Esophagus squamous epithelium (tissue), 5 donors: ENCODE measurements at regions not wholly inside any gene's neighbourhood (a gene's known extent, or its start where the extent isn't known, plus 50 kb on each side); places are given as distances from the start of the nearest gene placed in this dataset.
A peak's percentile ranks its signal among the peaks of the same experiment; 100 is the strongest.

Experiments used
- DNase-seq: peaks from one replicate; lab custom pipeline; 2025; lab: John Stamatoyannopoulos, UW
- H3K27ac ChIP-seq, 4 donors: fragments of 200-600 bp; sonication (generic); one replicate each; pipeline ENCODE4 v1.5.1; 2016 to 2019; ENCODE audit warnings: mild to moderate bottlenecking in 1 of 4
- H3K27me3 ChIP-seq, 4 donors: fragments of 200-600 bp; sonication (generic); 1 replicate in 3 of 4; 2 replicates in 1 of 4; pipeline versions ENCODE4 v1.5.1 to v1.6.0; 2017 to 2021; ENCODE audit warnings: antibody characterized with exemption in 1 of 4
- H3K36me3 ChIP-seq, 3 donors: fragments of 200-600 bp; sonication (generic); one replicate each; pipeline ENCODE4 v1.5.1; 2016 to 2019
- H3K4me1 ChIP-seq, 3 donors: fragments of 200-600 bp; sonication (generic); one replicate each; pipeline ENCODE4 v1.5.1; 2017 to 2019
- H3K4me3 ChIP-seq, 4 donors: fragments of 200-600 bp; sonication (generic); 1 replicate in 3 of 4; 2 replicates in 1 of 4; pipeline ENCODE4 v1.5.1; 2016 to 2019; ENCODE audit warnings: mild to moderate bottlenecking in 2 of 4, moderate library complexity in 1 of 4
- H3K9me3 ChIP-seq, 3 donors: fragments of 200-600 bp; sonication (generic); one replicate each; pipeline ENCODE4 v1.5.1; 2016 to 2019
- POLR2A ChIP-seq, 4 donors: fragments of 450-650 bp; IDR thresholded peaks; one replicate each; pipeline ENCODE4 v1.6.1; 2017; ENCODE audit warnings: antibody characterized with exemption in 4 of 4, mild to moderate bottlenecking in 4 of 4, moderate library complexity in 3 of 4
- WGBS, 2 donors: methylation state at CpG; one replicate each; pipeline ENCODE4 v1.1.5; 2018; 5-methylcytosine and 5-hydroxymethylcytosine counted together
- intact Hi-C: fragments of 100-400 bp; cut with DNase I; formaldehyde crosslinking; loops from one replicate; pipeline ENCODE4 v1.15.0; 2022
- TF ChIP-seq, protein P1 (sequence below), 6 experiments: fragments of 450-650 bp in 4 of 6; fragments of 200-600 bp in 2 of 6; sonication (generic) in 2 of 6; IDR thresholded peaks; one replicate each; pipeline ENCODE4 v1.5.1; 2016 to 2019; ENCODE audit warnings: antibody characterized with exemption in 6 of 6, mild to moderate bottlenecking in 4 of 6, moderate library complexity in 4 of 6
- donor health status: DM: yes; HTN: yes; CAD: no.

DNA sequence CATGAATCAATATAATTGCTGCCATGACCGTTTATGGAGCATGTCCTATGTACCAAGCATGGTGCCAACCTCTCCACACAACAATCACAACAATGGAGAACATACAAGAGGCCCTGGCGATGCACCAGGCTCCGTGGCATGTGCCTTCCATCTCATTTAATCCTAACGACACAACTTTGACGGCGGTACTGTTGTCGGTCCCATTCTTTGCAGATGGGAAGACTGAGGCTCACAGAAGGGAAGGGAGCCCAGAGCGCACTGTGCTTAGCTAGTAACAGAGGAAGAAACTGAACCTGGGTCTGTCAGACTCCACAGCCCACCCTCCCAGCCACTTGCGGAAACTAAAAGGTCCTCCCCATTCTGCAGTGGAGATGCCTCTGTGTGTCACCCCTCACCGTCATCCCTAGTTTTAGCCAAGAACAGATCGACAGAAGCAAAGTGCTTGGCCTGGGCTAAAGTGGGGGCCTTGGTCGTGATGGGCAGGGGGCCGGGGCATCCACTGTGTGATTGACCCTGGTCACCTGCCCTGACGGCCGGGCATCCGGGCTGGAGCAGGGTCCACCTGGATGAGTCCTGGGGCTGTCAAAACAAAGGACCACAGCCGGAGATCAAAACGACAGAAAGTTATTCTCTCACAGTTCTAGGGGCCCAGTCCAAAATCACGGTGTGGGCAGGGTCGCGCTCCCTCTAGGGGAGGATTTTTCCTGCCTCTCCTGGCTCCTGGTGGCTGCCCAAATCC is 183.9 kb downstream of the C16orf95 start:
- H3K27me3 ChIP-seq, result peaks cover 0 to 53% (median 0%) of the 10 kb centered on the region in 4 donors
- H3K27ac ChIP-seq, result peak overlapping the region in 2 of 4 donors; percentile 33 to 49
- H3K4me1 ChIP-seq, result no peaks in the 10 kb centered on the region
- no peaks in the 10 kb centered on the region for H3K36me3 ChIP-seq
- 77 to 80% methylated on average over 9 to 12 of the region's 21 CpGs for WGBS, 2 donors
- intact Hi-C loops, result no loop called here
- no peak overlapping the region for H3K4me3 ChIP-seq
- DNase-seq, result no peak
- H3K9me3 ChIP-seq, result no peaks in the 10 kb centered on the region
- TF ChIP-seq, protein P1, sequence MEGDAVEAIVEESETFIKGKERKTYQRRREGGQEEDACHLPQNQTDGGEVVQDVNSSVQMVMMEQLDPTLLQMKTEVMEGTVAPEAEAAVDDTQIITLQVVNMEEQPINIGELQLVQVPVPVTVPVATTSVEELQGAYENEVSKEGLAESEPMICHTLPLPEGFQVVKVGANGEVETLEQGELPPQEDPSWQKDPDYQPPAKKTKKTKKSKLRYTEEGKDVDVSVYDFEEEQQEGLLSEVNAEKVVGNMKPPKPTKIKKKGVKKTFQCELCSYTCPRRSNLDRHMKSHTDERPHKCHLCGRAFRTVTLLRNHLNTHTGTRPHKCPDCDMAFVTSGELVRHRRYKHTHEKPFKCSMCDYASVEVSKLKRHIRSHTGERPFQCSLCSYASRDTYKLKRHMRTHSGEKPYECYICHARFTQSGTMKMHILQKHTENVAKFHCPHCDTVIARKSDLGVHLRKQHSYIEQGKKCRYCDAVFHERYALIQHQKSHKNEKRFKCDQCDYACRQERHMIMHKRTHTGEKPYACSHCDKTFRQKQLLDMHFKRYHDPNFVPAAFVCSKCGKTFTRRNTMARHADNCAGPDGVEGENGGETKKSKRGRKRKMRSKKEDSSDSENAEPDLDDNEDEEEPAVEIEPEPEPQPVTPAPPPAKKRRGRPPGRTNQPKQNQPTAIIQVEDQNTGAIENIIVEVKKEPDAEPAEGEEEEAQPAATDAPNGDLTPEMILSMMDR (IDR thresholded peaks at IDR 0.05), result no peak
- TF ChIP-seq POLR2A (IDR thresholded peaks at IDR 0.05), result no peak

DNA sequence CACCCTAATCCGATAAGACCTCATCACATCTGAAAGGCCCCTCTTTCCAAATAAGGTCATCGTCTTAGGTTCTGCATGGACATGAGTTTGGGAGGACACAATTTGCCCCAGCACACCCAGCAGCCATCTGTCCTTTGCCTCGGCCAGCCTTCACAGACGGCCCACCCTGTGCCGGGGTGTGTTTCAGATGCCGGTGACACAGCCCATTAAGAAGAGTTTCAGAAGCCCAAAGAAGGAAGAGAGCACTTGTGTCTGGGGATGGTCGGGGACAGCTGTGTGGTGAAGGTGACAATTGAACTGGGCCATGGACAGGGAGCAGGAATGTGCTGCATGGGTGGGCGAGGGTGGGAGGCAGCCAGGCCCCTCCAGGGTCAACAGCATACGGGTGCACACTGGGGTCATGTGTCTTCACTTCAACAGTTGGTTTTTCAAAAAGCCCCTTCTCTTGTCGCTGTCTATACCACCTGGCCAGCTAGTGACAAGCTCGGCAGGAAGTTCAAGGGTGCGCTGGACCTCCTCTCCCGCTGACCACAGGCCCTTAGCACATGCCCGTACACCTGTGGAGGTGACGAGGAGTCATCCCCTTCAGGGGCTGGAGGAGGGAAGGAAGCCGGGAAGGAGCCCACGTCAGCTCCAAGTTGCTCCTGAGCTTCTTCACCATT is 183.1 kb downstream of the C16orf95 start:
- TF ChIP-seq, protein P1 (IDR thresholded peaks at IDR 0.05), result no peak
- no peak for TF ChIP-seq POLR2A (IDR thresholded peaks at IDR 0.05)
- Histone ChIP-seq H3K27me3 (peaks cover 0 to 44% (median 0%) of the 10 kb centered on the region in 4 donors), H3K27ac (no peak overlapping the region), H3K36me3 (no peaks in the 10 kb centered on the region), H3K4me3 (no peak overlapping the region), H3K4me1 (no peaks in the 10 kb centered on the region), H3K9me3 (no peaks in the 10 kb centered on the region)
- WGBS, 2 donors, result 86 to 90% methylated on average over 12 to 16 of the region's 17 CpGs
- intact Hi-C loops, result no loop called here
- DNase-seq, result no peak

DNA sequence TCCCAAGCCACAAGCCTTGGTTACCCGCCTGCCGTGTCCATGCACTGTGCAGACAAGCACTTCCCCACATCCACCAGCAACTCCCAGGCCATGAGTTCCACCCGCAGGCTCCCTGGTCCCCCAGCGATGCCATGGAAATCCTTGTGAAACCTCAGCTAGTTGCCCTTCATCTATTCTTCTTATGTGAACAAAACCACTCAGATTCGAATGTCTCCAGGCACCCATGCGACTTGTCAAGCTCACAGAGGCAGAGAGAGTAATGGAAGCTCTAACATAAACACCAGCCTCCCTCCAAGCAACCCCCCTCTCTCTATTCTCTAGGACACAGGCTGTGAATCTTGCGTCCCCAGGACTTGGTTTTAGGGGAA is 182.6 kb downstream of the C16orf95 start:
- Histone ChIP-seq H3K4me1 (no peaks in the 10 kb centered on the region), H3K36me3 (no peaks in the 10 kb centered on the region), H3K4me3 (no peak overlapping the region), H3K27me3 (peaks cover 0 to 39% (median 0%) of the 10 kb centered on the region in 4 donors), H3K9me3 (no peaks in the 10 kb centered on the region), H3K27ac (no peak overlapping the region)
- intact Hi-C loops, result no loop called here
- no peak for DNase-seq
- TF ChIP-seq, protein P1 (IDR thresholded peaks at IDR 0.05), result no peak
- no peak for TF ChIP-seq POLR2A (IDR thresholded peaks at IDR 0.05)
- 90% methylated on average over 7 of the region's 7 CpGs for WGBS, 2 donors

DNA sequence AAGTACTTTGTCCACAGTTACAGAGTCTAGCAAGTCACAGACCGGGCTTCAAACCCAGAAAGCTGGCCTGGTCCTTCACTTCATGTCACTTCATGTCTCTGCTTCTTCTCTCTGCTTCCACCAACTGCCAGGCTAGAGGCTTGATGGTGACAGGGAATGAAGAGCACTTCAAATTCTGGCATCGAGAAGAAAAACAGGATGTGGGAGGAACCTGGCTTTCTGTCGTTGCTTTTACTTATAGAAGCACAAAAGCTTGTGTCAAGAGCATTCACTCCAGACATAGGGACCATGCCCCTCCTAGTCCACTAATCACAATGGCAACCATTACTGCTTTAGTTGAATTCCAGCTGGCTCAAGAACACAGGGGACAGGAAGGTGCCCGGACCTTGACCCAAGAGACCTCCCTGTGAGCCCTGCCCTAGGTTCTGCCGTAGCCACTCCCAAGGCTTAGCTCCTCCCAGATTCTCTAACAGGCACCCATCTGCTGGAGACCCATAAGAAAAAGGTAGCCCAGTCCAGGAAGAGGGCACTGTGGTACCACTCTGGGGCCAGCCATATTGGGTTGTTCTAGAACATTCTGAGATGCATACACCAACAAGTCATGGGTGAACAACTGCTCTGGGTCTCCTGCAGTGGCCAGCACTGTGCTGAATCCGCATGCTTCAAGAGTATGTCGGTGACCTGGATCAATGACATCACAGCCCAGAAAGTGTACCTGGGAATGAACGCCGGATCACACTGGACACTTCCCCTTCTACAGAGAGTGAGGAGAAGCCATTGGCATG is 181.8 kb downstream of the C16orf95 start:
- no peak for DNase-seq
- H3K27ac ChIP-seq, result no peak overlapping the region
- no peaks in the 10 kb centered on the region for H3K36me3 ChIP-seq
- TF ChIP-seq, protein P1 (IDR thresholded peaks at IDR 0.05), result no peak
- TF ChIP-seq POLR2A (IDR thresholded peaks at IDR 0.05), result no peak
- WGBS, 2 donors, result 56 to 63% methylated on average over 7 to 8 of the region's 9 CpGs
- no peaks in the 10 kb centered on the region for H3K9me3 ChIP-seq
- H3K27me3 ChIP-seq, result peaks cover 0 to 32% (median 0%) of the 10 kb centered on the region in 4 donors
- no peaks in the 10 kb centered on the region for H3K4me1 ChIP-seq
- no peak overlapping the region for H3K4me3 ChIP-seq
- intact Hi-C loops, result no loop called here
